A549 (cell line): ENCODE measurements at regions not wholly inside any gene's neighbourhood (a gene's known extent, or its start where the extent isn't known, plus 50 kb on each side); places are given as distances from the start of the nearest gene placed in this dataset.

Source experiments
- ATAC-seq, 2 experiments: fragments of 200-7000 bp in 1 of 2; fragments of >200 bp in 1 of 2; cut with Nextera tagmentation in 1 of 2; cut with Tn5 transposase in 1 of 2; 3 replicates each; pipeline versions ENCODE4 v1.8.0 to v1.9.1; 2018 to 2020; ENCODE audit warnings: mild to moderate bottlenecking in 1 of 2, moderate library complexity in 1 of 2
- CTCF ChIA-PET: fragments of 300-600 bp; sonication (Branson Sonifier 250); formaldehyde crosslinking; extraction: SDS; loops from one replicate; lab custom pipeline; 2021; ENCODE audit warnings: antibody characterized with exemption, inconsistent platforms; lab: Yijun Ruan, JAX
- POLR2A ChIA-PET: fragments of 350-600 bp; formaldehyde crosslinking; extraction: SDS; loops from one replicate; lab custom pipeline; 2021; ENCODE audit warnings: antibody characterized with exemption, inconsistent platforms; lab: Yijun Ruan, JAX
- DNase-seq, 2 experiments: peaks; one replicate each; pipeline versions ENCODE4 v3.0.0 to v3.0.0-alpha.2; 2011 to 2016; ENCODE audit warnings: low read depth in 1 of 2, low spot score in 1 of 2
- FAIRE-seq: peaks from 2 replicates; lab custom pipeline; 2011; peaks lifted over from hg19 to GRCh38; lab: Jason Lieb, UNC
- H3K27ac ChIP-seq, 2 experiments: fragments of >200 bp; sonication (Bioruptor Twin); formaldehyde crosslinking; 3 replicates each; pipeline ENCODE4 v1.5.1; 2016 to 2017
- H3K4me1 ChIP-seq: fragments of >200 bp; sonication (Bioruptor Twin); formaldehyde crosslinking; 3 replicates; pipeline ENCODE4 v1.6.1; 2016
- H3K4me2 ChIP-seq: fragments of >200 bp; sonication (Bioruptor Twin); formaldehyde crosslinking; 3 replicates; pipeline ENCODE4 v1.6.1; 2016
- H3K4me3 ChIP-seq: fragments of >200 bp; sonication (Bioruptor Twin); formaldehyde crosslinking; 3 replicates; pipeline ENCODE4 v1.5.1; 2016
- H3K9me3 ChIP-seq: fragments of >200 bp; sonication (Bioruptor Twin); formaldehyde crosslinking; 3 replicates; pipeline ENCODE4 v1.6.1; 2016
- CBX2 ChIP-seq: fragments of 200-600 bp; sonication (generic); IDR thresholded peaks from 2 replicates; pipeline ENCODE4 v1.6.1; 2016; ENCODE audit warnings: low read depth, mild to moderate bottlenecking, borderline replicate concordance
- CEBPB ChIP-seq, 2 experiments: fragments of >200 bp in 1 of 2; sonication (Bioruptor Twin) in 1 of 2; formaldehyde crosslinking in 1 of 2; IDR thresholded peaks; 2 replicates each; pipeline ENCODE4 v1.6.1; 2012 to 2016
- CHD4 ChIP-seq: fragments of 200-600 bp; sonication (generic); IDR thresholded peaks from 2 replicates; pipeline ENCODE4 v1.6.1; 2016; ENCODE audit warnings: antibody characterized with exemption, mild to moderate bottlenecking, borderline replicate concordance
- EHMT2 ChIP-seq: fragments of 200-600 bp; sonication (generic); IDR thresholded peaks from 2 replicates; pipeline ENCODE4 v1.6.1; 2016; ENCODE audit warnings: antibody characterized with exemption, low read depth, mild to moderate bottlenecking, moderate library complexity
- FOSB ChIP-seq: fragments of 250-450 bp; sonication (Bioruptor Pico); IDR thresholded peaks from 2 replicates; pipeline ENCODE4 v1.5.0; 2020; ENCODE audit warnings: mild to moderate bottlenecking, moderate library complexity
- FOSL2 ChIP-seq, 2 experiments: fragments of 450-650 bp in 1 of 2; fragments of >200 bp in 1 of 2; sonication (Bioruptor Twin) in 1 of 2; formaldehyde crosslinking; IDR thresholded peaks; 2 replicates each; pipeline versions ENCODE4 v1.5.0 to v1.6.1; 2016 to 2020; ENCODE audit warnings: mild to moderate bottlenecking in 1 of 2, moderate library complexity in 1 of 2
- GATA3 ChIP-seq: IDR thresholded peaks from 2 replicates; pipeline ENCODE4 v1.6.1; 2012; ENCODE audit warnings: borderline replicate concordance
- HEYL ChIP-seq: fragments of 250-450 bp; sonication (Bioruptor Pico); IDR thresholded peaks from 2 replicates; pipeline ENCODE4 v1.8.0; 2021; ENCODE audit warnings: mild to moderate bottlenecking, moderate library complexity
- HOXA7 ChIP-seq: fragments of 250-450 bp; sonication (Bioruptor Pico); IDR thresholded peaks from 2 replicates; pipeline ENCODE4 v1.5.0; 2020; ENCODE audit warnings: mild to moderate bottlenecking, moderate library complexity
- HOXB5 ChIP-seq: fragments of 250-450 bp; sonication (Bioruptor Pico); IDR thresholded peaks from 2 replicates; pipeline ENCODE4 v1.5.0; 2020; ENCODE audit warnings: mild to moderate bottlenecking, moderate library complexity
- JUN ChIP-seq, 2 experiments: fragments of >200 bp; sonication (Bioruptor Twin); formaldehyde crosslinking; IDR thresholded peaks; 2 replicates in 1 of 2; 3 replicates in 1 of 2; pipeline ENCODE4 v1.6.1; 2016 to 2017
- JUNB ChIP-seq: fragments of >200 bp; sonication (Bioruptor Twin); formaldehyde crosslinking; IDR thresholded peaks from 2 replicates; pipeline ENCODE4 v1.6.1; 2016
- KDM1A ChIP-seq: fragments of 200-600 bp; sonication (generic); IDR thresholded peaks from 2 replicates; pipeline ENCODE4 v1.6.1; 2016; ENCODE audit warnings: low read depth, mild to moderate bottlenecking
- MAFK ChIP-seq: fragments of 450-650 bp; IDR thresholded peaks from 2 replicates; pipeline ENCODE4 v1.6.1; 2014; ENCODE audit not compliant: partially characterized antibody
- NPAS2 ChIP-seq: fragments of 250-450 bp; sonication (Bioruptor Pico); IDR thresholded peaks from 2 replicates; pipeline ENCODE4 v1.8.0; 2022; ENCODE audit warnings: mild to moderate bottlenecking, moderate library complexity, borderline replicate concordance
- PHF8 ChIP-seq: fragments of 200-600 bp; sonication (generic); IDR thresholded peaks from 2 replicates; pipeline ENCODE4 v1.6.1; 2016; ENCODE audit warnings: low read depth, mild to moderate bottlenecking, antibody characterized with exemption, moderate library complexity, borderline replicate concordance
- RARB ChIP-seq: fragments of 250-450 bp; sonication (Bioruptor Pico); IDR thresholded peaks from 2 replicates; pipeline ENCODE4 v1.8.0; 2021; ENCODE audit warnings: mild to moderate bottlenecking, moderate library complexity
- RCOR1 ChIP-seq: fragments of 150-350 bp; IDR thresholded peaks from 2 replicates; pipeline ENCODE4 v1.6.1; 2014; ENCODE audit warnings: antibody characterized with exemption, low read length, low read depth
- RNF2 ChIP-seq: fragments of 200-600 bp; sonication (generic); IDR thresholded peaks from 2 replicates; pipeline ENCODE4 v1.6.1; 2016; ENCODE audit warnings: low read depth, mild to moderate bottlenecking, antibody characterized with exemption, moderate library complexity, borderline replicate concordance
- SMC3 ChIP-seq: fragments of >200 bp; sonication (Bioruptor Twin); formaldehyde crosslinking; IDR thresholded peaks from 3 replicates; pipeline ENCODE4 v1.6.1; 2018; ENCODE audit warnings: inconsistent platforms
- SREBF2 ChIP-seq: fragments of 450-650 bp; IDR thresholded peaks from 2 replicates; pipeline ENCODE4 v1.6.1; 2014; ENCODE audit warnings: mild to moderate bottlenecking, moderate library complexity
- TFCP2L1 ChIP-seq: fragments of 250-450 bp; sonication (Bioruptor Pico); IDR thresholded peaks from 2 replicates; pipeline ENCODE4 v1.5.0; 2021; ENCODE audit warnings: mild to moderate bottlenecking
- TP53 ChIP-seq: fragments of 250-450 bp; sonication (Bioruptor Pico); IDR thresholded peaks from 2 replicates; pipeline ENCODE4 v1.5.0; 2021; ENCODE audit warnings: mild to moderate bottlenecking, moderate library complexity
- ZC3H11A ChIP-seq: fragments of 450-650 bp; IDR thresholded peaks from 2 replicates; pipeline ENCODE4 v1.6.1; 2014; ENCODE audit warnings: antibody characterized with exemption, mild to moderate bottlenecking
- ZFP36 ChIP-seq: fragments of 450-650 bp; IDR thresholded peaks from 2 replicates; pipeline ENCODE4 v1.6.1; 2014; ENCODE audit warnings: borderline replicate concordance; ENCODE audit not compliant: partially characterized antibody
- ZNF302 ChIP-seq: fragments of 250-450 bp; sonication (Bioruptor Pico); IDR thresholded peaks from 2 replicates; pipeline ENCODE4 v1.9.0; 2021; ENCODE audit warnings: inconsistent platforms, mild to moderate bottlenecking, moderate library complexity
- ZSCAN20 ChIP-seq: fragments of 250-450 bp; sonication (Bioruptor Pico); IDR thresholded peaks from 2 replicates; pipeline ENCODE4 v1.8.0; 2022; ENCODE audit warnings: mild to moderate bottlenecking, moderate library complexity
- WGBS: methylation state at CpG from one replicate; pipeline ENCODE4 v1.1.6; 2017; ENCODE audit errors: missing lambda C conversion rate; 5-methylcytosine and 5-hydroxymethylcytosine counted together
- TF ChIP-seq, protein P1 (sequence below): IDR thresholded peaks from 2 replicates; pipeline ENCODE4 v1.6.1; 2012
- TF ChIP-seq, protein P2 (sequence below): fragments of 150-350 bp; IDR thresholded peaks from 2 replicates; pipeline ENCODE4 v1.6.1; 2014; ENCODE audit warnings: low read depth, mild to moderate bottlenecking, low read length
- TF ChIP-seq, protein P3 (sequence below): fragments of >200 bp; sonication (Bioruptor Twin); formaldehyde crosslinking; IDR thresholded peaks from 3 replicates; pipeline ENCODE4 v1.6.1; 2016

DNA sequence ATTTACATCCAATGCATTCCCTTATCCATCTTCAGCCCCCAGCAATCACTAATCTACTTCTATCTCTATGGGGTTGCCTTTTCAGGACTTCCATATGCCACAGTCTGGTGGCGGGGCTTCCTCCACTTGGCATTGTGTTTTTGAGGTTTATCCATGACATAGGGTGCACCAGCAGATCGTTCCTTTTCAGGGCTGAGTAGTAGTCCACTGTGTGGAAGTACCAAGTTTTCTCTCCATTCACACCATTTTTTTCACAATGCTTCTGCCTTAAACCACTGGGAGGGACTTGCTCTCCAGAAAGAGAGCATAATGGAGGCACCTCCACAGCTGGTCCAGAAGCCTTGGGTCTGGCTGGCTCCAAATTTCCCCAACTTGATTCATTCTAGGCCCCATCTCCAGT lies 144.0 kb upstream of the IQSEC1 start:
- ChIA-PET CTCF (interaction anchor here (0.9 to 1.4 kb wide), 2 partner anchors 124 to 431 kb away, joined by 3 to 4 read pairs; no protein-coding TSS in a partner anchor), POLR2A (interaction anchor here (0.6 kb wide), 1 partner anchor 233 kb away, joined by 3 read pairs; no protein-coding TSS in a partner anchor)
- Histone ChIP-seq H3K9me3 (no peaks in the 10 kb centered on the region), H3K4me2 (peak overlapping the region; percentile 59; the same call in 1 of the 3 replicates), H3K4me1 (peaks cover 41% of the 10 kb centered on the region), H3K27ac (peak overlapping the region; percentile 66 to 67; a peak in 3 of 6 replicates), H3K4me3 (no peak overlapping the region)
- ATAC-seq (no peak), DNase-seq (no peak), FAIRE-seq (no peak)
- WGBS, result 55% methylated on average over 2 of the region's 2 CpGs
- TF ChIP-seq HOXB5 (no peak), HEYL (CRISPR knock-in tag) (no peak), FOSL2 (IDR thresholded peaks at IDR 0.05) (no peak), FOSL2 (CRISPR knock-in tag; IDR thresholded peaks at IDR 0.05) (no peak), RCOR1 (no peak), ZFP36 (no peak), ZSCAN20 (CRISPR knock-in tag) (no peak), HOXA7 (CRISPR knock-in tag) (no peak), NPAS2 (CRISPR knock-in tag) (no peak), FOSB (CRISPR knock-in tag) (no peak), SREBF2 (no peak), ZC3H11A (no peak), KDM1A (no peak), RARB (CRISPR knock-in tag) (no peak)
- TF ChIP-seq, protein P1, sequence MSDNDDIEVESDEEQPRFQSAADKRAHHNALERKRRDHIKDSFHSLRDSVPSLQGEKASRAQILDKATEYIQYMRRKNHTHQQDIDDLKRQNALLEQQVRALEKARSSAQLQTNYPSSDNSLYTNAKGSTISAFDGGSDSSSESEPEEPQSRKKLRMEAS, result no peak

DNA sequence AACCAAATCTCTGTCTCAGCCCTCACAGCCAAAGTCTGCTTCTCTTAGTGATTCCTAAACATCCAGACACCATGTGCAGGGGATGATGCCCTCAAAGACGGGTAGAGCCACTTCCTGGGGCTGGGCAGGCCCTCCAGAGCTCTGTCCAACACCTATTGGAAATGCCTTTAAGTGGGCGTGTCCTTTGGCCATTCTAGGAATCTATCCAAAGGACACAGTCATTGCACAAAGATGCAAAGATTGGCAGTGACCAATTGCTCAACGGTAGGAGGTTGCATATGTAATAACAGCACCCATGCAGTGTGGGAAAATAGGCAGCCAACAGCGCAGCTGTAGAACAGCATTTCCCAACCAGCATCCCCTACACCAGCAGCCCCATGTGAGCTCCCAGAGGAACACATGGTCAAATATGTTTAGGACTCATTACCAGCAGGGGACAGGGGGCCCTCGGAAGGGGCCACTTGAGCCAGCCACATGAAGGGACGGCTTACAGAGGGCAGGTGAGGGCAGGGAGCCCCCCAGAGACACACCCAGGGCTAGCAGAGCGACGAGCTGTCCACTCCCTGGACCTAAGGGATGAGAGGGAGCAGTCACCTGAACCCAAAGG lies 142.8 kb upstream of the IQSEC1 start:
- FAIRE-seq, result peak; percentile 46
- 45% methylated on average over 7 of the region's 8 CpGs for WGBS
- ATAC-seq, result peak; percentile 53 to 64
- no peaks in the 10 kb centered on the region for H3K9me3 ChIP-seq
- peak; percentile 49 to 68 for DNase-seq
- peak overlapping the region; percentile 18 to 66; a peak in 4 of 6 replicates for H3K27ac ChIP-seq
- H3K4me3 ChIP-seq, result no peak overlapping the region
- peaks cover 41% of the 10 kb centered on the region for H3K4me1 ChIP-seq
- peak overlapping the region; percentile 51; the same call in 2 of the 3 replicates for H3K4me2 ChIP-seq
- POLR2A ChIA-PET, result no interaction called here
- CTCF ChIA-PET, result interaction anchor here (0.6 to 2.3 kb wide), 7 partner anchors 8 to 237 kb away, joined by 3 to 12 read pairs (median 4); no protein-coding TSS in a partner anchor
- TF ChIP-seq CHD4 (no peak), CEBPB (IDR thresholded peaks at IDR 0.05) (peak; percentile 45 to 82; a peak in 3 of 4 replicates), JUN (IDR thresholded peaks at IDR 0.05) (no peak), EHMT2 (no peak), HOXA7 (CRISPR knock-in tag) (no peak), SMC3 (no peak), FOSL2 (IDR thresholded peaks at IDR 0.05) (no peak), FOSL2 (CRISPR knock-in tag; IDR thresholded peaks at IDR 0.05) (peak; percentile 53), CBX2 (no peak), TFCP2L1 (no peak), TP53 (CRISPR knock-in tag) (no peak), ZNF302 (CRISPR knock-in tag) (no peak), GATA3 (no peak), RNF2 (no peak), PHF8 (no peak), FOSB (CRISPR knock-in tag) (no peak), RCOR1 (no peak), MAFK (no peak), JUNB (no peak), ZSCAN20 (CRISPR knock-in tag) (no peak)
- TF ChIP-seq, protein P2, sequence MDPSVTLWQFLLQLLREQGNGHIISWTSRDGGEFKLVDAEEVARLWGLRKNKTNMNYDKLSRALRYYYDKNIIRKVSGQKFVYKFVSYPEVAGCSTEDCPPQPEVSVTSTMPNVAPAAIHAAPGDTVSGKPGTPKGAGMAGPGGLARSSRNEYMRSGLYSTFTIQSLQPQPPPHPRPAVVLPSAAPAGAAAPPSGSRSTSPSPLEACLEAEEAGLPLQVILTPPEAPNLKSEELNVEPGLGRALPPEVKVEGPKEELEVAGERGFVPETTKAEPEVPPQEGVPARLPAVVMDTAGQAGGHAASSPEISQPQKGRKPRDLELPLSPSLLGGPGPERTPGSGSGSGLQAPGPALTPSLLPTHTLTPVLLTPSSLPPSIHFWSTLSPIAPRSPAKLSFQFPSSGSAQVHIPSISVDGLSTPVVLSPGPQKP, result no peak
- TF ChIP-seq, protein P3, sequence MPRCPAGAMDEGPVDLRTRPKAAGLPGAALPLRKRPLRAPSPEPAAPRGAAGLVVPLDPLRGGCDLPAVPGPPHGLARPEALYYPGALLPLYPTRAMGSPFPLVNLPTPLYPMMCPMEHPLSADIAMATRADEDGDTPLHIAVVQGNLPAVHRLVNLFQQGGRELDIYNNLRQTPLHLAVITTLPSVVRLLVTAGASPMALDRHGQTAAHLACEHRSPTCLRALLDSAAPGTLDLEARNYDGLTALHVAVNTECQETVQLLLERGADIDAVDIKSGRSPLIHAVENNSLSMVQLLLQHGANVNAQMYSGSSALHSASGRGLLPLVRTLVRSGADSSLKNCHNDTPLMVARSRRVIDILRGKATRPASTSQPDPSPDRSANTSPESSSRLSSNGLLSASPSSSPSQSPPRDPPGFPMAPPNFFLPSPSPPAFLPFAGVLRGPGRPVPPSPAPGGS, result no peak
- TF ChIP-seq, protein P1, result peak; percentile 29; the same call in 1 of the 2 replicates
